Body of pancreas (tissue), 4 donors: ENCODE measurements at regions not wholly inside any gene's neighbourhood (a gene's known extent, or its start where the extent isn't known, plus 50 kb on each side); places are given as distances from the start of the nearest gene placed in this dataset.
A peak's percentile ranks its signal among the peaks of the same experiment; 100 is the strongest.

ENCODE experiments used
- ATAC-seq: fragments of 150-250 bp; one replicate; pipeline ENCODE4 v1.9.1; 2016
- DNase-seq, 4 donors: peaks; one replicate each; pipeline ENCODE4 v3.0.0-alpha.2; 2019
- H3K27ac ChIP-seq, 4 donors: fragments of 200-600 bp; sonication (generic); 1 replicate in 3 of 4; 2 replicates in 1 of 4; pipeline versions ENCODE4 v1.5.1 to v1.6.1; 2016 to 2019; ENCODE audit warnings: mild to moderate bottlenecking in 1 of 4, mixed read lengths in 1 of 4, moderate library complexity in 1 of 4
- H3K27me3 ChIP-seq, 2 donors: fragments of 200-600 bp; sonication (generic); one replicate each; pipeline ENCODE4 v1.6.0; 2016; ENCODE audit warnings: mild to moderate bottlenecking in 1 of 2
- H3K36me3 ChIP-seq, 2 donors: fragments of 200-600 bp; sonication (generic); replicated peaks in 1 of 2; 2 replicates each; pipeline ENCODE4 v1.5.1; 2016; ENCODE audit warnings: low read depth in 2 of 2; ENCODE audit not compliant: insufficient read depth in 1 of 2
- H3K4me1 ChIP-seq: fragments of 200-600 bp; sonication (generic); one replicate; pipeline ENCODE4 v1.6.0; 2016
- H3K4me3 ChIP-seq, 2 donors: fragments of 200-600 bp; sonication (generic); 1 replicate in 1 of 2; 2 replicates in 1 of 2; pipeline ENCODE4 v1.5.1; 2016 to 2019
- H3K9me3 ChIP-seq, 3 donors: fragments of 200-600 bp; sonication (generic); 1 replicate in 2 of 3; 2 replicates in 1 of 3; pipeline ENCODE4 v1.5.1; 2016
- POLR2A ChIP-seq, 3 donors: fragments of 450-650 bp; IDR thresholded peaks; one replicate each; pipeline ENCODE4 v1.6.1; 2016; ENCODE audit warnings: antibody characterized with exemption in 3 of 3, mild to moderate bottlenecking in 2 of 3
- WGBS, 2 donors: methylation state at CpG; one replicate each; pipeline ENCODE4 v1.1.5; 2017; 5-methylcytosine and 5-hydroxymethylcytosine counted together
- intact Hi-C: fragments of 100-400 bp; cut with DNase I; formaldehyde crosslinking; loops from one replicate; pipeline ENCODE4 v1.15.1; 2023
- TF ChIP-seq, protein P1 (sequence below), 7 experiments: fragments of 450-650 bp in 4 of 7; fragments of 200-600 bp in 3 of 7; sonication (generic) in 3 of 7; IDR thresholded peaks; one replicate each; pipeline ENCODE4 v1.5.1; 2016 to 2019; ENCODE audit warnings: antibody characterized with exemption in 7 of 7

DNA sequence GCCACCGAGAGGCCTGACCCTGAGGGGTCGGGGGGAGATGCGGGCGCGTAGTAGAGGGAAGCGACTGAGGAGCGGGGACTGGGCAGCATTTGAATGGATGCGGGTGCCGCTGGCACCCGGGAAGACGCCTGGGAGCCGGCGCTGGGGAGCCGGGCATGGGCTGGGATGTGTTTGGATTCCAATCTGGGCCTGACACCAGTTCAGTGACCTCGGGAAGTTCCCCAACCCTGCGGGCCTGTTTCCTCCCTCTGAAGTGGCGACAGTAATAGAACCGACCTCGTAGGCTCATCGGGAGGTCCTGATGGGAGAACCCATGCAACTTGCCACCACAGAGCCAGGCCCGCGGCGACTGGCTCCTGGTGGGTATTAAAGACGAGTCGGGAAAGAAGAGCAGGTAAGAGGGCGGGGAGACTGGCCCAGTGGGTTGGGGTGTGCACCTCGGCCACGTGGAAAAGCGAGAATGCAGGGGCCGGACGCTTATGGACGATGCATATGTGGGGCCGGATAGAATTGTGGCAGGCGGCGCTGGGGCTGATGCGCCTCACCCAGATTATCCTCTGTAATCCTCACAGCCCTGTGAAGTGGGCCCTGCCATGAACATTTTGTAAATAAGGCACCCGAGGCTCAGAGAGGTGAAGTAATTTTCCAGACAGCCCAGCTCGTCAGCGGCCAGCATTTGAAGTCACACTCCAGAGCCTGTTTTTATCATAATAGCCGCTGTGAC, 105.8 kb downstream of the SLC16A1 start:
- Histone ChIP-seq H3K36me3 (no peaks in the 10 kb centered on the region), H3K4me1 (peaks cover 18% of the 10 kb centered on the region), H3K27me3 (peaks cover 0 to 11% of the 10 kb centered on the region in 2 donors), H3K9me3 (no peaks in the 10 kb centered on the region), H3K27ac (no peak overlapping the region), H3K4me3 (peak overlapping the region in 1 of 2 donors; percentile 20)
- WGBS, 2 donors, result 31 to 65% methylated on average over 23 to 40 of the region's 40 CpGs
- no peak for DNase-seq
- TF ChIP-seq, protein P1, sequence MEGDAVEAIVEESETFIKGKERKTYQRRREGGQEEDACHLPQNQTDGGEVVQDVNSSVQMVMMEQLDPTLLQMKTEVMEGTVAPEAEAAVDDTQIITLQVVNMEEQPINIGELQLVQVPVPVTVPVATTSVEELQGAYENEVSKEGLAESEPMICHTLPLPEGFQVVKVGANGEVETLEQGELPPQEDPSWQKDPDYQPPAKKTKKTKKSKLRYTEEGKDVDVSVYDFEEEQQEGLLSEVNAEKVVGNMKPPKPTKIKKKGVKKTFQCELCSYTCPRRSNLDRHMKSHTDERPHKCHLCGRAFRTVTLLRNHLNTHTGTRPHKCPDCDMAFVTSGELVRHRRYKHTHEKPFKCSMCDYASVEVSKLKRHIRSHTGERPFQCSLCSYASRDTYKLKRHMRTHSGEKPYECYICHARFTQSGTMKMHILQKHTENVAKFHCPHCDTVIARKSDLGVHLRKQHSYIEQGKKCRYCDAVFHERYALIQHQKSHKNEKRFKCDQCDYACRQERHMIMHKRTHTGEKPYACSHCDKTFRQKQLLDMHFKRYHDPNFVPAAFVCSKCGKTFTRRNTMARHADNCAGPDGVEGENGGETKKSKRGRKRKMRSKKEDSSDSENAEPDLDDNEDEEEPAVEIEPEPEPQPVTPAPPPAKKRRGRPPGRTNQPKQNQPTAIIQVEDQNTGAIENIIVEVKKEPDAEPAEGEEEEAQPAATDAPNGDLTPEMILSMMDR (IDR thresholded peaks at IDR 0.05), result no peak
- TF ChIP-seq POLR2A (IDR thresholded peaks at IDR 0.05), result no peak
- intact Hi-C loops, result no loop called here
- ATAC-seq, result no peak

DNA sequence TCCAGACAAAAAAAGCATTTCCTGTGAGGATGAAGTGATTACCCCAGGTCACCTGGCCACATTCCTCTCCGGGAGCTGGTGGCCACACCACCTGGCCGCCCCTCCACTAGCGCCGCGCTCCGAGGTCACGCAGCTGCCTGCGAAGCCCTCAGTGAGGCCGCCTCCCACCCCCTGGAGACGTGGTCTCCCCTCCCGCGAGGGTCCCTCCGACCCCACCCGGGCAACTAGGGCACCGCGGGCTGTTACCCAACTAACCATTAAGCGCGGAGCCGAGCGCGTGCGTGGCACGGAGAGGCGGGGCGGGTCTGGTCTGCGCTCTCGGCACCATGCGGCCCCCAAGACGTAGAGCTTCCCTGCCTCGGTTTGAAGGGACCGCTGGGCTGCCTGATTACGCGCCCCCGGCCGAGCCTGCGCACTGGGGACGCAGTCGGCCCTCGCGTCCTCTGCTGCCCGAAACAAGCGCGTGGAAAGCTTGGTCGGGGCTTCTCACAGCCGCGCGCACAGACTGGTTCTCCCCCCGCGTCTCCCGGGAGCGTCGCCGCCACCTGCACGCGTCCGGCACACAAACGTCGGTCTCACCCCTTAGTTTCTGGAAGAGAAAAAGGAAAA, 106.5 kb downstream of the SLC16A1 start:
- H3K27ac ChIP-seq, result no peak overlapping the region
- DNase-seq (peak in 1 of 4 donors; percentile 8), ATAC-seq (no peak)
- intact Hi-C loops, result no loop called here
- H3K4me1 ChIP-seq, result peaks cover 14% of the 10 kb centered on the region
- peak overlapping the region in 1 of 2 donors; percentile 20 for H3K4me3 ChIP-seq
- no peaks in the 10 kb centered on the region for H3K9me3 ChIP-seq
- H3K36me3 ChIP-seq, result no peaks in the 10 kb centered on the region
- WGBS, 2 donors, result 2% methylated on average over 57 of the region's 58 CpGs; no CpG with 5 or more reads in 1 of the 2 donors
- H3K27me3 ChIP-seq, result peaks cover 0 to 11% of the 10 kb centered on the region in 2 donors
- TF ChIP-seq, protein P1 (IDR thresholded peaks at IDR 0.05), result no peak
- no peak for TF ChIP-seq POLR2A (IDR thresholded peaks at IDR 0.05)

GRCh38 chr1:112841825-112842224, 114.2 kb downstream of the SLC16A1 start:
- no peaks in the 10 kb centered on the region for H3K4me1 ChIP-seq
- no peak for DNase-seq
- no peaks in the 10 kb centered on the region for H3K27me3 ChIP-seq
- no peak for ATAC-seq
- no peaks in the 10 kb centered on the region for H3K9me3 ChIP-seq
- intact Hi-C loops, result no loop called here
- H3K36me3 ChIP-seq, result no peaks in the 10 kb centered on the region
- no peak overlapping the region for H3K27ac ChIP-seq
- 68 to 81% methylated on average over 10 of the region's 10 CpGs for WGBS, 2 donors
- no peak for TF ChIP-seq POLR2A (IDR thresholded peaks at IDR 0.05)
- TF ChIP-seq, protein P1 (IDR thresholded peaks at IDR 0.05), result no peak
- no peak overlapping the region for H3K4me3 ChIP-seq

DNA sequence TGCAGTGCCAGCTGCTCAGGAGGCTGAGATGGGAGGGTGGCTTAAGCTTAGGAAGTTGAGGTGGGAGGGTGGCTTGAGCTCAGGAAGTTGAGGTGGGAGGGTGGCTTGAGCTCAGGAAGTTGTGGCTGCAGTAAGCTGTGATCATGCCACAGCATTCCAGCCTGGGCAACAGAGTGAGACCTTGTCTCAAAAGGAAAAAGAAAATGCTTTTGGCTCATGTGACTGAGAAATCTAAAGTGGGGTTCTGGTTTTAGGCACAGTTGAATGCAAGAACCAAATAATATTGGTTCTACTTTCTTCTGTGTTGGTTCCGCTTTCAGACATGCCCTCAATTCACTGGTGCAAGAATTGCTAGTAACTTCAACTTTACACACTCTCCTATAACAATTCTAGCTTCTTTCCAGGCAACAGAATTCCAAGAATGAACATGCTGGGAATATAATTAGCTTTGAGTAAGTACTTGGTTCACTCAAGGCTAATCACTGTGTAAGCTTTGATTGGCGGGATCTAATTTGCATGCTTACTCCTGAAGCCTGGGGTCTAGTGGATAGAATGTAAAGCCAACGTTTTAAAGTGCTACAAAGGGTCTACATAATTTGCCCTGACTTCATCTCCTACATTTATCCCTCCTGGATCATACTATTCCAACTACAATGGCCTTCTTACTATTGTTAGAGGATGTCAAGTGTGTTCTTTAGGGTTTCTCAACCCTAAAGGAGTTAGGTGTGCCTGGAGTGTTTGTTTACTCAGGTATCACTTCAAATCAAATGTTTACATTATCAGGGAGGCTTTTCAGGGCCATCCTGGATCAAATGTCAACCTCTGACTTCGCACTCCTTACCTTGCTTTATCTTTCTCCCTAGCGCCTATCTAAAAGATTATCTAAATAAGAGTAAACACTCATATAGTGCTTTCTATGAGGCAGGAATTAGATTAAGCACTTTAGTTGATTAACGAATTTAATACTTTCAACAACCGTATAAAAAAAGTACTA, 115.1 kb downstream of the SLC16A1 start:
- H3K36me3 ChIP-seq, result no peaks in the 10 kb centered on the region
- no peak overlapping the region for H3K4me3 ChIP-seq
- H3K9me3 ChIP-seq, result no peaks in the 10 kb centered on the region
- no peaks in the 10 kb centered on the region for H3K4me1 ChIP-seq
- no peak overlapping the region for H3K27ac ChIP-seq
- WGBS, 2 donors, result 50 to 51% methylated on average over 7 of the region's 7 CpGs
- intact Hi-C loops, result no loop called here
- TF ChIP-seq, protein P1 (IDR thresholded peaks at IDR 0.05), result no peak
- TF ChIP-seq POLR2A (IDR thresholded peaks at IDR 0.05), result no peak
- DNase-seq (no peak), ATAC-seq (no peak)
- no peaks in the 10 kb centered on the region for H3K27me3 ChIP-seq
